ENCODE measurements at regions not wholly inside any gene's neighbourhood (a gene's known extent, or its start where the extent isn't known, plus 50 kb on each side); places are given as distances from the start of the nearest gene placed in this dataset.
"Not testable (repeated sequence)": the region's sequence is repeated elsewhere in the genome, so short reads cannot be mapped to it uniquely, and the experiment has no call there.

GRCh38 chr3:152209060-152209459 is 59.7 kb upstream of the MBNL1 start:
- ChIA-PET POLR2A (no interaction called here), CTCF (no interaction called here)
- DNase-seq (ENCODE audit: extremely low spot score), result no peak
- TF ChIP-seq ZNF384 (IDR thresholded peaks at IDR 0.05) (no peak), SUZ12 (IDR thresholded peaks at IDR 0.05) (no peak), FOXA1 (IDR thresholded peaks at IDR 0.05) (no peak), BHLHE40 (IDR thresholded peaks at IDR 0.05; ENCODE audit: borderline replicate concordance) (no peak)

- no peak for DNase-seq (ENCODE audit: extremely low spot score)
- ChIA-PET POLR2A (no interaction called here), CTCF (no interaction called here)
- no peak for TF ChIP-seq SUZ12 (IDR thresholded peaks at IDR 0.05)
- no peak for TF ChIP-seq BHLHE40 (IDR thresholded peaks at IDR 0.05; ENCODE audit: borderline replicate concordance)
- TF ChIP-seq LEF1 (IDR thresholded peaks at IDR 0.05; ENCODE audit: borderline replicate concordance), result no peak
- no peak for TF ChIP-seq CTBP1 (IDR thresholded peaks at IDR 0.05; ENCODE audit: borderline replicate concordance)
- TF ChIP-seq ARNT (IDR thresholded peaks at IDR 0.05), result no peak
- no peak for TF ChIP-seq FOXA1 (IDR thresholded peaks at IDR 0.05)
- no peak for TF ChIP-seq ELF4 (IDR thresholded peaks at IDR 0.05)
- no peak for TF ChIP-seq HDGF (IDR thresholded peaks at IDR 0.05; ENCODE audit: borderline replicate concordance)
- TF ChIP-seq SP1 (IDR thresholded peaks at IDR 0.05), result no peak
- TF ChIP-seq ZNF384 (IDR thresholded peaks at IDR 0.05), result no peak
Measured at GRCh38 chr3:152209776-152210175, 59.0 kb upstream of the MBNL1 start.

- POLR2A ChIA-PET, result no interaction called here
Measured at GRCh38 chr3:152210697-152211096, 58.0 kb upstream of the MBNL1 start.

GRCh38 chr3:152211655-152212054 is 57.1 kb upstream of the MBNL1 start:
- TF ChIP-seq ZNF384 (IDR thresholded peaks at IDR 0.05) (no peak), LEF1 (IDR thresholded peaks at IDR 0.05; ENCODE audit: borderline replicate concordance) (no peak), PKNOX1 (IDR thresholded peaks at IDR 0.05) (no peak), ARNT (IDR thresholded peaks at IDR 0.05) (no peak)
- ChIA-PET CTCF (no interaction called here), POLR2A (no interaction called here)
- DNase-seq (ENCODE audit: extremely low spot score), result no peak

More at GRCh38 chr3:152210697-152211096, 58.0 kb upstream of the MBNL1 start:
- no peak for DNase-seq (ENCODE audit: extremely low spot score)
- CTCF ChIA-PET, result no interaction called here
- no peak for TF ChIP-seq SP1 (IDR thresholded peaks at IDR 0.05)
- no peak for TF ChIP-seq BHLHE40 (IDR thresholded peaks at IDR 0.05; ENCODE audit: borderline replicate concordance)
- no peak for TF ChIP-seq ARNT (IDR thresholded peaks at IDR 0.05)
- no peak for TF ChIP-seq CTBP1 (IDR thresholded peaks at IDR 0.05; ENCODE audit: borderline replicate concordance)
- no peak for TF ChIP-seq ELF4 (IDR thresholded peaks at IDR 0.05)
- TF ChIP-seq SUZ12 (IDR thresholded peaks at IDR 0.05), result no peak
- no peak for TF ChIP-seq FOXA1 (IDR thresholded peaks at IDR 0.05)
- TF ChIP-seq ZNF384 (IDR thresholded peaks at IDR 0.05), result no peak
- TF ChIP-seq PKNOX1 (IDR thresholded peaks at IDR 0.05), result no peak
- TF ChIP-seq FOXK2 (IDR thresholded peaks at IDR 0.05), result no peak
- no peak for TF ChIP-seq TARDBP (IDR thresholded peaks at IDR 0.05)
- TF ChIP-seq HDGF (IDR thresholded peaks at IDR 0.05; ENCODE audit: borderline replicate concordance), result no peak
- TF ChIP-seq FOXM1 (IDR thresholded peaks at IDR 0.05; ENCODE audit: borderline replicate concordance), result no peak
- no peak for TF ChIP-seq L3MBTL2 (conservative IDR thresholded peaks at IDR 0.05)
- TF ChIP-seq NFRKB (IDR thresholded peaks at IDR 0.05), result no peak

- POLR2A ChIA-PET, result no interaction called here
Measured at GRCh38 chr3:152213203-152213602, 55.5 kb upstream of the MBNL1 start.

GRCh38 chr3:152213938-152214337 is 54.8 kb upstream of the MBNL1 start:
- ChIA-PET POLR2A (no interaction called here), CTCF (no interaction called here)
- TF ChIP-seq PKNOX1 (IDR thresholded peaks at IDR 0.05) (peak; percentile 25; the same call in 1 of the 2 replicates), BHLHE40 (IDR thresholded peaks at IDR 0.05; ENCODE audit: borderline replicate concordance) (no peak), SUZ12 (IDR thresholded peaks at IDR 0.05) (no peak), L3MBTL2 (conservative IDR thresholded peaks at IDR 0.05) (no peak), ARNT (IDR thresholded peaks at IDR 0.05) (no peak)
- DNase-seq (ENCODE audit: extremely low spot score), result no peak

More at GRCh38 chr3:152213203-152213602, 55.5 kb upstream of the MBNL1 start:
- TF ChIP-seq HDGF (IDR thresholded peaks at IDR 0.05; ENCODE audit: borderline replicate concordance), result no peak
- TF ChIP-seq PKNOX1 (IDR thresholded peaks at IDR 0.05), result no peak
- no peak for TF ChIP-seq BHLHE40 (IDR thresholded peaks at IDR 0.05; ENCODE audit: borderline replicate concordance)
- no peak for TF ChIP-seq FOXM1 (IDR thresholded peaks at IDR 0.05; ENCODE audit: borderline replicate concordance)
- TF ChIP-seq ZNF384 (IDR thresholded peaks at IDR 0.05), result no peak
- TF ChIP-seq SP1 (IDR thresholded peaks at IDR 0.05), result no peak
- no peak for TF ChIP-seq LEF1 (IDR thresholded peaks at IDR 0.05; ENCODE audit: borderline replicate concordance)
- no peak for TF ChIP-seq ELF4 (IDR thresholded peaks at IDR 0.05)
- no peak for TF ChIP-seq CTBP1 (IDR thresholded peaks at IDR 0.05; ENCODE audit: borderline replicate concordance)
- TF ChIP-seq FOXK2 (IDR thresholded peaks at IDR 0.05), result no peak
- TF ChIP-seq ARNT (IDR thresholded peaks at IDR 0.05), result no peak
- no peak for TF ChIP-seq SUZ12 (IDR thresholded peaks at IDR 0.05)
- CTCF ChIA-PET, result no interaction called here
- DNase-seq (ENCODE audit: extremely low spot score), result no peak

- POLR2A ChIA-PET; DNase-seq (ENCODE audit: extremely low spot score); CTCF ChIA-PET: not testable (repeated sequence)
Measured at GRCh38 chr3:152216960-152217865, 51.5 kb upstream of the MBNL1 start.

Data from HEK293T (cell line).